DOHH2 (cell line): ENCODE measurements at regions not wholly inside any gene's neighbourhood (a gene's known extent, or its start where the extent isn't known, plus 50 kb on each side); places are given as distances from the start of the nearest gene placed in this dataset.

Experiments
- H3F3A ChIP-seq: fragments of 200-600 bp; sonication (generic), shearing (Covaris generic); 2 replicates; pipeline ENCODE4 v1.6.0; 2016; ENCODE audit warnings: antibody characterized with exemption, mild to moderate bottlenecking; ENCODE audit not compliant: control insufficient read depth, insufficient read depth
- H3K27ac ChIP-seq: fragments of 200-600 bp; sonication (generic); 2 replicates; pipeline ENCODE4 v1.5.1; 2014; ENCODE audit warnings: low read depth, mild to moderate bottlenecking, low read length, moderate library complexity
- H3K27me3 ChIP-seq: fragments of 200-600 bp; sonication (generic); 2 replicates; pipeline ENCODE4 v1.6.1; 2014; ENCODE audit warnings: mild to moderate bottlenecking, low read length, mixed read lengths; ENCODE audit not compliant: control insufficient read depth
- H3K36me3 ChIP-seq: fragments of 200-600 bp; sonication (generic); 2 replicates; pipeline ENCODE4 v1.6.1; 2014; ENCODE audit warnings: mild to moderate bottlenecking, low read length, moderate library complexity, mixed read lengths; ENCODE audit not compliant: control insufficient read depth
- H3K4me1 ChIP-seq: fragments of 200-600 bp; sonication (generic); 2 replicates; pipeline ENCODE4 v1.6.1; 2014; ENCODE audit warnings: mild to moderate bottlenecking, low read length, mixed read lengths; ENCODE audit not compliant: control insufficient read depth
- H3K4me2 ChIP-seq: fragments of 200-600 bp; sonication (generic); 2 replicates; pipeline ENCODE4 v1.6.0; 2014; ENCODE audit warnings: mild to moderate bottlenecking, low read length, moderate library complexity
- H3K4me3 ChIP-seq: fragments of 200-600 bp; sonication (generic); 2 replicates; pipeline ENCODE4 v1.5.1; 2014; ENCODE audit warnings: mild to moderate bottlenecking, low read length, mixed read lengths
- H3K79me2 ChIP-seq: fragments of 200-600 bp; sonication (generic); 2 replicates; pipeline ENCODE4 v1.6.1; 2014; ENCODE audit warnings: mild to moderate bottlenecking, low read length, mixed read lengths; ENCODE audit not compliant: control insufficient read depth
- H3K9me2 ChIP-seq: fragments of 200-600 bp; sonication (generic); replicated peaks from 2 replicates; pipeline ENCODE4 v1.6.1; 2014; ENCODE audit warnings: mild to moderate bottlenecking, low read length, mixed read lengths; ENCODE audit not compliant: control insufficient read depth
- H3K9me3 ChIP-seq: fragments of 200-600 bp; sonication (generic); 2 replicates; pipeline ENCODE4 v1.6.1; 2014; ENCODE audit warnings: antibody characterized with exemption, low read length, mixed read lengths; ENCODE audit not compliant: control insufficient read depth, insufficient read depth
- H4K20me1 ChIP-seq: fragments of 200-600 bp; sonication (generic); 2 replicates; pipeline ENCODE4 v1.6.0; 2014; ENCODE audit warnings: low read depth, mild to moderate bottlenecking, antibody characterized with exemption, low read length, moderate library complexity; ENCODE audit not compliant: control insufficient read depth, insufficient read depth
- CTCF ChIP-seq: fragments of 200-600 bp; sonication (generic); IDR thresholded peaks from one replicate; pipeline ENCODE4 v1.5.1; 2014; ENCODE audit warnings: antibody characterized with exemption, mild to moderate bottlenecking, low read depth, low read length; ENCODE audit not compliant: poor library complexity, severe bottlenecking
- EZH2phosphoT487 ChIP-seq: fragments of 200-600 bp; sonication (generic); IDR thresholded peaks from 2 replicates; pipeline ENCODE4 v1.6.1; 2017; ENCODE audit warnings: borderline replicate concordance, mild to moderate bottlenecking, antibody characterized with exemption, low read length, moderate library complexity, mixed read lengths

- Histone ChIP-seq H3K27ac (no peak overlapping the region), H3K4me3 (no peak overlapping the region), H3K9me2 (no peaks in the 10 kb centered on the region), H3K36me3 (no peaks in the 10 kb centered on the region), H3K27me3 (no peaks in the 10 kb centered on the region), H3K79me2 (no peaks in the 10 kb centered on the region), H3K4me2 (no peak overlapping the region), H3K9me3 (no peaks in the 10 kb centered on the region), H4K20me1 (no peaks in the 10 kb centered on the region), H3F3A (peaks cover 4% of the 10 kb centered on the region), H3K4me1 (peaks cover 20% of the 10 kb centered on the region)
- TF ChIP-seq EZH2phosphoT487 (no peak), CTCF (no peak)
Measured at GRCh38 chr15:77800305-77800704, 167.6 kb upstream of the LINGO1 start.

- no peaks in the 10 kb centered on the region for H3K36me3 ChIP-seq
- H3K9me2 ChIP-seq: no peaks in the 10 kb centered on the region
- no peak overlapping the region for H3K4me2 ChIP-seq
- TF ChIP-seq CTCF: no peak
- no peak for TF ChIP-seq EZH2phosphoT487
- no peaks in the 10 kb centered on the region for H3K79me2 ChIP-seq
- H3K9me3 ChIP-seq: no peaks in the 10 kb centered on the region
- no peak overlapping the region for H3K4me3 ChIP-seq
- H4K20me1 ChIP-seq: no peaks in the 10 kb centered on the region
- no peak overlapping the region for H3K27ac ChIP-seq
- peaks cover 4% of the 10 kb centered on the region for H3F3A ChIP-seq
- no peaks in the 10 kb centered on the region for H3K27me3 ChIP-seq
- H3K4me1 ChIP-seq: peaks cover 20% of the 10 kb centered on the region
Measured at GRCh38 chr15:77798847-77799246, 166.1 kb upstream of the LINGO1 start.

GRCh38 chr15:77798151-77798835, 165.6 kb upstream of the LINGO1 start:
- Histone ChIP-seq H3K27me3 (no peaks in the 10 kb centered on the region), H3K9me2 (no peaks in the 10 kb centered on the region), H3K36me3 (no peaks in the 10 kb centered on the region), H3K4me2 (peak overlapping the region; percentile 53; the same call in 1 of the 2 replicates), H4K20me1 (no peaks in the 10 kb centered on the region), H3F3A (peaks cover 4% of the 10 kb centered on the region), H3K27ac (no peak overlapping the region), H3K9me3 (no peaks in the 10 kb centered on the region), H3K4me1 (peaks cover 20% of the 10 kb centered on the region), H3K79me2 (no peaks in the 10 kb centered on the region), H3K4me3 (peak overlapping the region; percentile 27; the same call in 1 of the 2 replicates)
- TF ChIP-seq EZH2phosphoT487 (no peak), CTCF (no peak)
